NCI-H2029 treated with DMSO at 0.1 percent for 48 hours (cell line): ENCODE measurements at regions not wholly inside any gene's neighbourhood (a gene's known extent, or its start where the extent isn't known, plus 50 kb on each side); places are given as distances from the start of the nearest gene placed in this dataset.

Source experiments
- DNase-seq: peaks from one replicate; lab custom pipeline; 2025; lab: John Stamatoyannopoulos, UW

DNA sequence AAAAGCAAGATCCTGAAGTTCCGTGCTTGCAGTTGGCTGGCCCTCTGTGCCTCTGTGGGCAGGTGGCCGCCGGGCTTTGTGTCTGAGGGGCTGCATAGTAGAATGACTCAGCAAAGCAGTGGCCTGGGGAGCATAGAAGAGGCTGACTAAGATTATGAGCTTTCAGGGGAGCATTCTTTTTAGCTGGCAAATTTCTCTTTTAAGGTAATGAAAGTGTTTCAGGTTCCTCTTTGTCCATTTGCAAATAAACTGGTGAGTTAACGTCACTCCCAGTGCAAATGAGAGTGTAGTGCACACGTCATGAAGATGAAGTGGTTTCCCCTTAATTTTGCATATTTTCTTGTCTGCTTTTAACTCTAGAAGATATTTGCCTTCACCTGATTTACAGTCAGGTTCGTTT is 98.6 kb downstream of the BCL2L11 start:
- DNase-seq: no peak

DNA sequence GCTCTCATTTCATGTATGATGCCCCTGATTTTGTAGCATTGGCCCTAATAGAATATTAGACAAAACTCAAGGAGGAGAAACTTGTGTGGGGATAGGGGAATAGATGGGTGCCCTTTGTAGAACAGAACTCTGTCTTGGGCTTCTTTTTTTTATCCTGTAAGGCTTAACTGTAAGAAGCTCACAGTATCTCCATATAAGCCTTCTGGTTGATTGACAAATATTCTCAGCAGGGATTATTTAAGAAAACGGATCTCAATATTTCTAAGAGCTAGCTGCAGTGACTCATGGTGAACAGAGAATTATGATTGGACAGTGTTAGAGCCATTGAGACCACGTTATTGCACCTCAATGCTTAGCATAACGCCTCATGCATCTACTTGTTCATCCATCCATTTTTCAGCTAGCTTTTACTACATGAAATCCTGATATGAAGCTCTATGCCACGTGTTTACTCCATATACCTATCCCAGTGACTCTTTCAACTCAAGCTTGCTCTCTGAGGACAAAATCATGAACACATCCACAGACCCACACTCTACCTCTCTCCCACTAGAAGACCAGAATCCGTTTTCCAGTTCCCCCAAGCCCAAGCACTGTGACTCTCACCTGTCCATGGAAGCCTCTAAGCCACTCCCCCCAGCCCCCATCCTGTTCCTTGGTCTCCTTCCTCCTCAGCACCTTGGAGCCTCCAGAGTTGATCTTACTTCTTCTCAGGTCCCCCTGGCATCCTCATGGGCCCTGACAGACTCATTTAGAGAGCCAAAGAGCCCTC is 99.2 kb downstream of the BCL2L11 start:
- DNase-seq: no peak

DNA sequence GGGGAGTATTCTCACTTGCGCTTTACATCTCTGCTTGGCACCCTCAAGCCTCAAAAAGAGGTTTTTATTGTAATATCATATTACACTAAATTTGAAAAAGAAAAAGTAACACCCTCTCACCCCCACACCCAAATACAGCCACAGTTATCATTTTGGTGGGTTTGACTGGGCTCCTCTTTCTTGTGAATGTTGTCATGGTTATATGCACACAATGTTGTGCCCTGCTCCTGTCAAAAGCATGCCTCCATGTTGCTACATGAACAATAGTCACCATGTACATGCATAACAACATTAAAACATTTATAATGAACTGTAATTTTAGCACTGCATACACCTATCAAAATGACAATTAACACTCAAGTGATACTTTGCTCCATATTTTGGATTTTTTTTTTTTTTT is 100.2 kb downstream of the BCL2L11 start:
- DNase-seq: no peak

DNA sequence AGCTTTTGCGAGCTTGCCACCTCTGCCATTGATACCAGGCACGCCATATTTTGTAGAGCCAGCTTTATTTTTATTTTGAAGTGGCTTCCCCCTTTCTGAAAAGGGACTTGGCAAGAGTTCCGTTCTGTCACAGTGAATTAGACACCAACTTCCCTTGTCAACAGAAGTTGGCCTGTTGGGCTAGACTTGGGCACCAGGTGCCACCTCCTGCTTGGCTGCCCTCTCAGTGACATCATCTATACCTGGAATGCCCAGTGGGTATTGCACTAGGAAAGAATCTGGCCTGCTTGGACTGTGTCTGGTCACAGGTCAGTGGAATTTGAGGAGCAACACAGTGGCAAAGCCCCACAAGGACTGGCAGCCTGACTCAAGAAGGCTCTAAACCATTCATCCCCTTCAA is 101.0 kb downstream of the BCL2L11 start:
- no peak for DNase-seq

DNA sequence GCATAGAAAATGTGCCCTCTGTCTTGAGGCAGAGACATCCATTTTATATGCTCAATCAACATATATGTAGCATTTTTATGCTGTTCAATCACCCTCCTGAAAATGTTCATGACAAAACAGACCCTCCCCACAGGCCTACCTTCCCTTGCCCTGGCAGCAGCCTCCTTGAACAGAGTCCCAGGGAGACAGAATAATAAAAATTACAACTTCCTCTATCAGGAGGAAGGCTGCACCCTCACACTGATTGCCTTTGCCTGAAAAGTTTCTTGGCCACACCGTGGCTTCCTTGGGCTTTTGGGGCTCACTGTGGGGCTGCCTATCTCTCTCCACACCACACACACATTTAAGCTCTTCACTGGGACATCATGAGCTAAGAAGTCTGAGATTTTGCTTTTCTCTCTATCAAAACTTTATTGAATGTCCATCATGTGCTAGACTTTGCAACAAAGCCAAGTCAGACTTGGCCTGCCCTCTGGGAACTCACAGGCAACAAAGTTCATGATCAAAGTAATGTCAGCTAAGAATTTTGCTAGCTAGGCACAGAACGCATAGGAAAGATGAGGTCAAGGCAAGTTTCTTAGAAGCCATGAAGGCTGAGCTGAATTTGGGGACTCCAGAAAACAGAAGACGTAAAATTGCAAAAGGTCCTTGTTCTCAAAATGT is 101.6 kb downstream of the BCL2L11 start:
- DNase-seq: no peak

DNA sequence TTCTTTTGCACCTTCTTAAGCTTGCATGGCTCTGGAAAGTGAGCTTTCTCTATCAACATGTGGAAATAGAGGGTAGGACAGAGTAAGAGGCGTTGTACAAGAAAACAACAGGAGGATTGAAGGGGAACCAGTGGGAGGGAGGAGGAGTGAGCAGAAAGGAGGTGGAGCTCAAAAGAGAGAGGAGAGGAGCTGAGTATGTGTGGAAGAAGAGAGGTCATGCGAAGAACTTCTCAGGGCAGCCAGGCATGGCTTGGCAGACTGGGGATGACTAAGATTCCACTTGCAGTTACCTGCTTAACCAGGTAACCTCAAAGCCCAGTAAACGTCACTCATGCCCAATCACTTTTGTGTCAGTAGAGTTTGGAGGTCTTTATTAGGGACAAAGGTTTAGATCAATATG is 105.1 kb downstream of the BCL2L11 start:
- DNase-seq: no peak

DNA sequence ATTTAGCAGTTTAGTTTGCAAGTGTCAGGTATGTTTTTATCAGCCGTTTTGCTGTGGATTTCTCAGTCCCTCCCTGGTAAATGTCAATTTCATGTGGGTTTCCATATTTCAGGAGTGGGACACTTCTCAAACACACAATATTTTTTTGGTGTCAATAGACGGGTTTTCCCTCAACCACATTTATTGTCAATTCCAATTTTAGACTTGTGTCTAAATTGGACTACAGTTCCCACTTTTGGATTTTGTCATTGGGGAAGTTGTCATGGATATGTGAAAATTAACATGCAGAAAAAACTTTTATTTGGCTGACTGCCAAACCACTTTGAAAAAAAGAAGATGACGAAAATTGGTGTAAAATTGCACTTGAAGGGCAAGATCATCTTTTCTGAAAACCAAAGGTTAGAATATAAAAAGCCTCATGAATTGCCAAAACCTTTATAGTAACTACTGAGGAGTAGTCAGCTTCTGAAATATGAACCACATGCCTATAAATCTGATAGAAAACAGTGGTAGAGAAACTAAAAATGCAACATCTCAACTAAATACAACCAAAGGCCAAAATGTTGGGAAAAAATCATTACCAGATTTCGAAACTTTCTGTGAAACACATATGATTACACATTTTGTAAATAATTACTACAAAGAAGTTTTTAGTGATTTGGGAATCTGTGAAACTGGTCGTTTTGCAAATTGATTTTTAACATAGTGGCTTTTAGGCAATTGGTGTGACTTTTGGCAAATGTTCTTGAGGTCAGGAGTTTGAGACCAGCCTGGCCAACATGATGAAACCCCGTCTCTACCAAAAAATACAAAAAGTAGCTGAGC is 106.4 kb downstream of the BCL2L11 start:
- DNase-seq: no peak

DNA sequence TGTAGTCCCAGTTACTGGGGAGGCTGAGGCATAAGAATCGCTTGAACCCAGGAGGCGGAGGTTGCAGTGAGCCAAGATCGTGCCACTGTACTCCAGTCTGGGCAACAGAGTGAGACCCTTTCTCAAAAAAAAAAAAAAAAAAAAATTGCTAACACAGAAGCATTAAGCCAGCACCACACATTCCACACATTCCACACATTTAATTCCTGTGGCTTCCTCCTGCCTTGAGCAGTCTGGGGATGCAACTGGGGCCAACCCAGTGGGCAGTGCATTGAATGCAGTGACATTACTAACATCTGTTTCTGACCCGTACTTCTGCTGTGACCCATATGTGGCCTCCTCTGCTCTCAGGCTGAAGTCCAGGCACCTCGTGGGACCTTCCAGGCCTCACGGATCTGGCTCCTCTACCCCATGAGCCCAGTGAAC is 107.0 kb downstream of the BCL2L11 start:
- DNase-seq: no peak

DNA sequence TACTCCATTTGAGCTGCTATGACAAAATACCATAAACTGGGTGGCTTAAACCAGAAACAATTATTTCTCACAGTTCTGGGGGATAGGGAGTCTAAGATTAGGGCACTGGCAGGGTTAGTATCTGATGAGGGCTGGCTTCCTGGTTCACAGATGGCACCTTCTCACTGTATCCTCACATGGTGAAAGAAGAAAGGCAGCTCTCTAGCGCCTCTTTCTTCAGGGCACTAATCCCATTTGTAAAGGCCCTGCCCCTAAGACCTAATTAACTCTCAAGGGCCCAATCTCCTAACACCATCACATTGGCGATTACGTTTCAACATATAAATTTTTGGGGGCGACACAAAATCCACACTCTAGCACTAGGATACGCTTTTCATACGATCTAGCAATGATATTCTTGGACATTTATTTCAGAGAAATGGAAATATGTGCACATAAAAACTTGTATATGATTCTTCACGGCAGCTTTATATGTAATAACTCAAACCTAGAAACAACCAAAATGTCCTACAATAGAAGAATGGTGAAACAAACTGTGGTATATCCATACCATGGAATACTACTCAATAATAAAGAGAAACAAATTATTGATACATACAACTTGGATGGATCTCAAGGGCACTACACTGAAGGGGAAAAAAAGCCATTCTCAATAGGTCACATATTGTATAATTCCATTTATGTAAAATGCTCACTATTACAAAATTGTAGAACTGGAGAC is 111.0 kb downstream of the BCL2L11 start:
- no peak for DNase-seq

DNA sequence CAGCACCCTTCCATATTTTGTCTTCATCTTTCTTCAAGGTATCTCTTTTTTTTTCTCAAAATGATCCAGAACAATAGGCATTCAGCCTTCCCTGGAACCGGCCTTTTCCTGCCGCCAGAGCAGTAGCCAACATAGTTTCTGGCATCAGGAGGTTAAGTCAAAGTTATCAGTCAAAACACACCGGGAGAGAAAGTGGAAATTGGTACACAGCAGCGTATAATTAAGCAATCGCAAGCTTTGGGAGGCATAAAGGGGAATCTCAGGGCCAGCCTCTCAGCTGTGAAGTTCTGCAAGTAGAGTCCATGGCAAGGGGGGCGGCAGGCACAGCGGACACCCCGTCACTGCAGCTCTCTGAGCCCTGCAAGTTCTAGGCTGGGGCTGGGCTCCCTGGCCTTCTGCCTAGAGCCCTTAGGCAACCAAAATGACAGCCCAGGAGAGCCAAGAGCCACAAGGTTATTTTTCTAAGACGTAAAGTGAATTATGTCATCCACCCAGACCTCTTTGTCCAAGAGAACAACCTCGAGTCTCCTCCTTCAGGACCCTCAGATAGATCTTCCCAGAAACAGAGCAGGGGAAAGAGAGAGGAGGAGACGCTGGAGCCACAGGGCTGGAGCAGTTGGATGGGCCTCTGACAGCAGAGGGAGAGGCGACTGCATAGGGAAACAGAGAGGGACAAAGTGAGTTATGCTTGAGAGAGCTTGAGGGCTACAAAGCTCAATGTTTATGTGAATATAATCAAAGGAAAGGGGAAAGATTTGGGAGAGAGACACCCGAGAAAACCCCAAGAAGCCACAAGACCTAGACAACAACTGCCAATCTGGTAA is 114.7 kb downstream of the BCL2L11 start:
- DNase-seq: no peak

DNA sequence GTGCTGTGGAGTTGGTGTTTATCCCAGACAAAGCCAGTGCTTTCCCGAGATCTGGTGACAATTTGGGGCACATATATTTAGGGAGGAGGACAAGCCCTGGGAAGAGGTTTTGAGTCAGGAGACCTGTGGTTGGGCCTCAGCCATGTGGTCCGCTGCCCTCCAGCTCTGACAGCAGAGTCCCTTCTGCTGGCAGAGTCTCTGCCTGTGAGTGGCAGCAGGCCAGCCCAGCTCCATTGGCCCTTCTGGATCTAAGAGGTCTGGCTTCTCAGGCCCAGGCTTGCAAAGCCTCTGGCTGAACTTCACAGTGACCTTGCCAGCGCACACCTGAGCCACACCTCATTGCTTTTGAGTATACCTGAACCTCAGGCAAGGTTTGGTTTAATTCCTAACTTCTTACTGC is 115.3 kb downstream of the BCL2L11 start:
- DNase-seq: no peak

DNA sequence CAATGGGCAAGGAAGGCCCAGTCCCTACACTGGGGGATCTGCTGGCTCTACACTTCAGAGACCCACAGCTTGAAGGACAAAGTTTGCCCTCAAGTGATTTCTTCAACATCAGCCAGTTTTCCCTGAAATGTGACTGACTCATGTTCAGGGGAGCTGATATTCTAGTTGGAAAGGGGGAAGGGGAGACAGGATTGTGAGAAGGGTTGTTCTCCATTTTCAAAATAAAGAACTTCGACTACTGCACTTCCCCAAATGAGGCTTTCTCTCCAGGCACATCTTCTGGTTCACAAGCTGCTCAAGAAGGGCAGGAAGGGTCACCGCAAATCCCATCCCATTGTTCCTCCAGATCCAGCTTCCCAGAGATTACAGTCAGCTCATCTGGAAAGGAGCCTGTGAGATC is 117.6 kb downstream of the BCL2L11 start:
- DNase-seq: no peak

DNA sequence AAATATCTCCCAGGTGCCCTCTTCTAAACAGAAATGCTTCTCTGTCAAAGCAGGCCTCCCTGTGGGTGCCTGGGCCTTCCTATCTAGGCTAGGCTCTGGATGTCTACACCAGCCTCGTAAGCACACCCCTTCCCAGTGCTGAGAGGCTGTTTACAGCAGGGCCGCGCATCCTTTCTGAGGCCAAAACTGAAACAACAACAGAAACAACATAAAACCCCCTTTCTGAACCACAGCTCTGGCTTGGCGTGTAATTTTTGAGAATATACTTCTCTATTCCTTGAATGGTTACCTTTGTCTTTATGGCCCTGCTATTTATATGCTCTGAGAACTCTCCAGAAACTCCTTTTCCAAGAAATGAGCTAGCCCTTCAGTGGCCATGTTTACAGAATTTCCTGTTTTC is 118.4 kb downstream of the BCL2L11 start:
- no peak for DNase-seq

DNA sequence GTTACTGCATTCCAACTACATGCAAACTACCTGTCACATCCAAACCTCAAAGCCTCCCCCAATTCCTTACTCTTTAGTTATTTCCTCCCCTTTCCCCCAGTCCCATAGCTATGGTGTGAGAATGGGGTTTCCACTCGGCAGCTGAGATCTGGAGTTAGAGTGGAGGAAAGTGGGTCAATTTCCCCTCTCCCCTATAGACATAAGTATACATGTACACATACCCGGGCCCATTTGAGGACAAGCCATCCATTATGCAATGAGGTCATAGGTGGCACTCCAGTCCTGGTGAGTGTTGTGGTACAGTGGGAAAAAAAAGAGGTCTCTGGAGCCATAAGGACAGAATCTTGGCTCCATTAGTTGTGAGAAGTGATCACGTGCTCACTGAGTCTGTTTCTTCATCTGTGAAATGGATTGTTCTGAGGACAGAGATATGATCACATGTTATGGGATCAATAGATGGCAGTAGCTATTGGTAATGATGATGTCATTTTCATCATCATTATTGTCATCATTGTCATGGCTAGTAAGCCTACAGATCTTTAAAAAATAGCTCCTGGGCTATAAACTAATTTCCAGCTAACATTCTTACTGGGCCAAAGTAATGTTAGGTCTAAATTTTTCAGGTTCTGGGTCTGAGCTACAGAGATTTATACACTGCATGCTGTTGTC is 119.0 kb downstream of the BCL2L11 start:
- DNase-seq: no peak

DNA sequence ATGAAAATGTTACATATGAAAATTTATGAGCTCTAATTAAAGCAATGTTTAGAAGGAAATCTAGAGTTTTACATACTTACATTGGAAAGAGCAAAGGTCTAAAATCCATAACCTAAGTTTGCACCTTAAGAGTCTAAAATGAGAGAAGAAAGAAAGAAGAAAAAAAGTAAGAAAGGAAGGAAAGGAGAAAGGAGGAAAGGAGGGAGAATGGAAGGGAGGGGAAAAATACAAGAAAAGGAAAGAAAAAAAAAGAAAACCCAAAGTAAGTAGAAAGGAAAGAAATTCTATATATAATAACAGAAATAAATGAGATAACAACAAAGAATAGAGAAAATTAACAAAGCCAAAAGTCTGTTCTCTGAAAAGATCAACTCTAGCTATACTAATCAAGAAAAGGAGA is 122.6 kb downstream of the BCL2L11 start:
- DNase-seq: no peak

DNA sequence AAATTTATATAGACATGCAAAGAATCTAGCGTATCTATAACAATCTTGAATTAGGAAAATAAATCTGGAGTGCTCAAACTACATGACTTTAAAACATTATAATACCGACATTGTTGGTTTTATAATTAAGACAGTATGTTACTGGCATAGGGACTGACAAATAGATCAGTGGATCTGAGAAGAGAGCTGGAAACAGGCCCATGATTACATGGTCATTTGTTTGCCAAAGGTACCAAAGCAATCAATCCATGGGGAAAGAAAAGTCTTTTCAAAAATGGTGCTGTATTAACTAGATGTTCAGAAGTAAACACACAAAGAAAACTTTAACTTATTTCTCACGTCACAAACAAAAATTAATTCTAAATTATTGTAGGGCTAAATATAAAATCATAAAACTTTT is 124.2 kb downstream of the BCL2L11 start:
- no peak for DNase-seq

DNA sequence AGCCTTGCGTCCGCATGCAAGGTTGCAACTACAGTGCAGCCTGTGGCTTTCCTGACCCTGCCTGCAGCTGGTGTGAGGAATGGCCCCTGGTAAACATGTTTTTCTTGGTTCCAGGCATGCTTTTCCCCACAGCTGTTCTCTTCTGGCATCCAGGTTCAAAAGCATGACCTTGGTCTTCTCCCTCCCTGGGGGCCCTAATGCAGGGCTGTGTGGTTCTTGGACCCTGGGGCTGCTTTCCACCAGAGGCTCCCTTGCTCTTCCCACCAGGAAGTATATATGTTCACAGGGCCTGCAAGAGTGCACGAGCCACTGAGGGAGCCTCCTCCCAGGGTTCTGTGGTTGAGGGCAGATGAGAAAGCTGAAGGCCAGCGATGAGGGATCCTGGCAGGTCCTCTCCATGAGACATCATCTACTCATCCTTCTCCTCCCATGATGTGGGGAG is 125.9 kb downstream of the BCL2L11 start:
- DNase-seq: no peak

DNA sequence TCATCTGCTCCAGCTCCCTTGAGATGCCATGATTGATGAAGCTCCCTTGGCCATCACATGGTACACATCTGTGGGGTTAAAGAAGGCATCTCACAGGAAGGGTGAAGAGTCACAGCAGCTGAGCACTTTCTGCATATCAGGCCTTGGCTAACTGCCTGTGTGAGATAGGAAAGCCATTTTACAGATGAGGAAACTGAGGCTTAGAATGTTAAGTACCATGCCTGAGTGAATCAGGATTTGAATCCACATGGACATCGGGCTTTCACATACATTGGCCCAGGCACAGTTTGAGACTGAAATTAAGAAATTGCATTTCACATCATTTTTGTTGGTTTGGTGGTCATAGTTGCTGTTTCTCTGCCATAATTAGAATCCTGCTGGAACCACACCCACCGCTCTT is 126.8 kb downstream of the BCL2L11 start:
- DNase-seq: no peak

DNA sequence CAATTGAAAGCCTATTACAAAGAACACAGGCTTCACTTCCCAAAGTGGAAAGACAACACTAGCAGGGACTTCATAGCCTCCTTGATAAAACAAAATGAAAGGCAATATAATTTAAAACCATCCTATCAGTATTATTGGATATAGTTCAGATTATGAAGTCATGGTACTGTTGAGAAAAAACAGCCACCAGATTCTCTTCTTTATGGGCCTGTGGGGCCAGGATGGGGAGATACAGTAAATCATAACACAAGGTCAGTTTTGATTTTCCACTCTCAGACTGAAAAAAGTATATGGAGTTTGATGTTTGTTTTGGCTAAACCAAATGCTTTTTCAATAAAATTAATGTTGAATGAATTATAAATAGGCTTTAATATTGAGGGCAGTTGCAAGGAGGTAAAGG is 129.1 kb downstream of the BCL2L11 start:
- DNase-seq: no peak

DNA sequence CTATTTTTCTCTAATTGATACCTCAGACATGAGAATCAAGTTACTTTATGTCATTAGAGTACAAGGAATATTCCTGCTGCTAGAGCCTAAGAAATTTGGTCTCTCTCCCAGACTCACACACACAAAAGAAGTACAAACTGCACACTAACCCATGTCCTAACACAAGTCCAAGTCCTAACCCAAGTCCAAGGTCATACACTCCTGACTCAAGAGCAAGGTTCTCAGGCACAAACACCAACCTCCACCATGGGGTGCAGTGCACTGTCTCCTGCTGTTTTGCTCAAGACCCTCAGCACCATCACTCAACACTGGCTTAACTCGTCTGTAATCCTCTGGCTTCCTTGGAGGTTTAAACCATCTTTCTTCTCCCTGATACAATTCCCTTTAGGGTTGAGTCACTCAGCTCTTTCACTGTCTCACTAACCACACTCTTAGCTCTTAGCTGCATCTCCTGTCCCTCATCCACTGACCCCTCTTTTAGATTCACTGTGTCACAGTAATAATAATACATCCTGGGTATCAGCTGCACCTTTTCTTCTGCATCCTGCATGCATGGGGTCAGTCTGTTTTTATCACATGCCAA is 129.8 kb downstream of the BCL2L11 start:
- no peak for DNase-seq
